ENCODE measurements at regions not wholly inside any gene's neighbourhood (a gene's known extent, or its start where the extent isn't known, plus 50 kb on each side); places are given as distances from the start of the nearest gene placed in this dataset.
"Not testable (repeated sequence)": the region's sequence is repeated elsewhere in the genome, so short reads cannot be mapped to it uniquely, and the experiment has no call there.

GRCh38 chr12:47610686-47611252 lies 95.1 kb downstream of the RPAP3 start:
- DNase-seq (ENCODE audit: low read depth): no peak
- no peak overlapping the region for H3K4me3 ChIP-seq (ENCODE audit: control insufficient read depth, low read depth, low read length)
- TF ChIP-seq CTCF (IDR thresholded peaks at IDR 0.05; ENCODE audit: control insufficient read depth, insufficient read depth, low read depth, low read length, missing control alignments): no peak

- no peak for DNase-seq (ENCODE audit: low read depth)
- no peak for TF ChIP-seq CTCF (IDR thresholded peaks at IDR 0.05; ENCODE audit: control insufficient read depth, insufficient read depth, low read depth, low read length, missing control alignments)
Observed at GRCh38 chr12:47609806-47610205, 96.0 kb downstream of the RPAP3 start.

GRCh38 chr12:47608671-47609070 lies 97.2 kb downstream of the RPAP3 start:
- DNase-seq (ENCODE audit: low read depth); H3K4me3 ChIP-seq (ENCODE audit: control insufficient read depth, low read depth, low read length): not testable (repeated sequence)

More at GRCh38 chr12:47609806-47610205, 96.0 kb downstream of the RPAP3 start:
- H3K4me3 ChIP-seq (ENCODE audit: control insufficient read depth, low read depth, low read length): no peak overlapping the region

- no peak for TF ChIP-seq CTCF (IDR thresholded peaks at IDR 0.05; ENCODE audit: control insufficient read depth, insufficient read depth, low read depth, low read length, missing control alignments)
- DNase-seq (ENCODE audit: low read depth): no peak
- no peak overlapping the region for H3K4me3 ChIP-seq (ENCODE audit: control insufficient read depth, low read depth, low read length)
Observed at GRCh38 chr12:47604221-47604873, 101.5 kb downstream of the RPAP3 start.

- no peak for DNase-seq (ENCODE audit: low read depth)
- H3K4me3 ChIP-seq (ENCODE audit: control insufficient read depth, low read depth, low read length): no peak overlapping the region
- no peak for TF ChIP-seq CTCF (IDR thresholded peaks at IDR 0.05; ENCODE audit: control insufficient read depth, insufficient read depth, low read depth, low read length, missing control alignments)
Observed at GRCh38 chr12:47602949-47603558, 102.8 kb downstream of the RPAP3 start.

- TF ChIP-seq CTCF (IDR thresholded peaks at IDR 0.05; ENCODE audit: control insufficient read depth, insufficient read depth, low read depth, low read length, missing control alignments): no peak
- H3K4me3 ChIP-seq (ENCODE audit: control insufficient read depth, low read depth, low read length): no peak overlapping the region
- no peak for DNase-seq (ENCODE audit: low read depth)
Observed at GRCh38 chr12:47602325-47602724, 103.5 kb downstream of the RPAP3 start.

GRCh38 chr12:47601071-47601470 lies 104.8 kb downstream of the RPAP3 start:
- TF ChIP-seq CTCF (IDR thresholded peaks at IDR 0.05; ENCODE audit: control insufficient read depth, insufficient read depth, low read depth, low read length, missing control alignments): no peak
- DNase-seq (ENCODE audit: low read depth): no peak
- no peak overlapping the region for H3K4me3 ChIP-seq (ENCODE audit: control insufficient read depth, low read depth, low read length)

Measured in AG09309 (cell line).